H9 (cell line): ENCODE measurements at regions not wholly inside any gene's neighbourhood (a gene's known extent, or its start where the extent isn't known, plus 50 kb on each side); places are given as distances from the start of the nearest gene placed in this dataset.

ENCODE experiments used
- DNase-seq: peaks from one replicate; pipeline ENCODE4 v3.0.0-alpha.2; 2017
- H2AFZ ChIP-seq: one replicate; pipeline ENCODE4 v1.6.1; 2013; ENCODE audit warnings: mild to moderate bottlenecking, low read length, control low read depth, moderate library complexity
- H2AK5ac ChIP-seq: 2 replicates; pipeline ENCODE4 v1.6.1; 2013; ENCODE audit warnings: low read length, control low read depth, mixed read lengths; ENCODE audit not compliant: insufficient read length
- H2BK120ac ChIP-seq: one replicate; pipeline ENCODE4 v1.6.1; 2013; ENCODE audit warnings: low read depth, mild to moderate bottlenecking, low read length, control low read depth, inconsistent platforms; ENCODE audit not compliant: poor library complexity, severe bottlenecking
- H2BK12ac ChIP-seq: 2 replicates; pipeline ENCODE4 v1.6.1; 2013; ENCODE audit warnings: low read length, control low read depth, mixed read lengths, low read depth; ENCODE audit not compliant: insufficient read length
- H2BK15ac ChIP-seq: 2 replicates; pipeline ENCODE4 v1.6.1; 2013; ENCODE audit warnings: low read depth, low read length, control low read depth
- H2BK20ac ChIP-seq: one replicate; pipeline ENCODE4 v1.6.1; 2013; ENCODE audit warnings: low read depth, mild to moderate bottlenecking, low read length, control low read depth, inconsistent platforms; ENCODE audit not compliant: poor library complexity, severe bottlenecking
- H2BK5ac ChIP-seq: 2 replicates; pipeline ENCODE4 v1.6.1; 2013; ENCODE audit warnings: low read length, control low read depth, mixed read lengths; ENCODE audit not compliant: insufficient read length
- H3K14ac ChIP-seq: 2 replicates; pipeline ENCODE4 v1.6.1; 2013; ENCODE audit warnings: low read length, control low read depth; ENCODE audit not compliant: insufficient read depth
- H3K18ac ChIP-seq: 2 replicates; pipeline ENCODE4 v1.6.1; 2013; ENCODE audit warnings: low read depth, mild to moderate bottlenecking, mixed read lengths, low read length, control low read depth; ENCODE audit not compliant: insufficient read length
- H3K23ac ChIP-seq: 2 replicates; pipeline ENCODE4 v1.6.1; 2013; ENCODE audit warnings: low read length, control low read depth, mixed read lengths, low read depth; ENCODE audit not compliant: insufficient read length
- H3K23me2 ChIP-seq: 2 replicates; pipeline ENCODE4 v1.6.1; 2013; ENCODE audit warnings: low read depth, mild to moderate bottlenecking, mixed read lengths, low read length, control low read depth; ENCODE audit not compliant: insufficient read length, poor library complexity, severe bottlenecking
- H3K27ac ChIP-seq: 2 replicates; pipeline ENCODE4 v1.5.1; 2013; ENCODE audit warnings: low read length, control low read depth, mixed read lengths, low read depth; ENCODE audit not compliant: insufficient read length
- H3K27me3 ChIP-seq: 2 replicates; pipeline ENCODE4 v1.6.1; 2013; ENCODE audit warnings: low read length, control low read depth, inconsistent platforms; ENCODE audit not compliant: insufficient read depth
- H3K4ac ChIP-seq: 2 replicates; pipeline ENCODE4 v1.6.1; 2013; ENCODE audit warnings: low read depth, mild to moderate bottlenecking, control low read depth, inconsistent platforms, low read length, moderate library complexity
- H3K4me1 ChIP-seq: 2 replicates; pipeline ENCODE4 v1.6.1; 2013; ENCODE audit warnings: low read length, control low read depth, inconsistent platforms; ENCODE audit not compliant: insufficient read depth
- H3K4me2 ChIP-seq: 2 replicates; pipeline ENCODE4 v1.6.1; 2013; ENCODE audit warnings: low read length, control low read depth, mixed read lengths; ENCODE audit not compliant: insufficient read length, insufficient read depth
- H3K56ac ChIP-seq: 2 replicates; pipeline ENCODE4 v1.6.1; 2013; ENCODE audit warnings: low read depth, mild to moderate bottlenecking, mixed read lengths, low read length, control low read depth; ENCODE audit not compliant: insufficient read length
- H3K79me1 ChIP-seq: 2 replicates; pipeline ENCODE4 v1.6.1; 2013; ENCODE audit warnings: low read depth, mild to moderate bottlenecking, moderate library complexity, low read length, control low read depth, inconsistent platforms; ENCODE audit not compliant: insufficient read depth, poor library complexity, severe bottlenecking
- H3K79me2 ChIP-seq: 2 replicates; pipeline ENCODE4 v1.6.1; 2013; ENCODE audit warnings: low read length, control low read depth, inconsistent platforms; ENCODE audit not compliant: insufficient read depth
- H3K9ac ChIP-seq: 2 replicates; pipeline ENCODE4 v1.6.1; 2013; ENCODE audit warnings: low read length, control low read depth, mixed read lengths; ENCODE audit not compliant: insufficient read length; ENCODE audit errors: extremely low read depth
- H3K9me3 ChIP-seq: one replicate; pipeline ENCODE4 v1.6.1; 2013; ENCODE audit warnings: low read depth, low read length, inconsistent platforms; ENCODE audit not compliant: control insufficient read depth
- H3T11ph ChIP-seq: one replicate; pipeline ENCODE4 v1.6.1; 2013; ENCODE audit warnings: mild to moderate bottlenecking, low read length, control low read depth, inconsistent platforms
- H4K20me1 ChIP-seq: one replicate; pipeline ENCODE4 v1.6.1; 2013; ENCODE audit not compliant: control insufficient read depth, insufficient read length, insufficient read depth
- H4K5ac ChIP-seq: 2 replicates; pipeline ENCODE4 v1.6.1; 2013; ENCODE audit warnings: low read depth, mild to moderate bottlenecking, mixed read lengths, low read length, control low read depth; ENCODE audit not compliant: insufficient read length
- H4K8ac ChIP-seq: replicated peaks from 2 replicates; pipeline ENCODE4 v1.6.1; 2013; ENCODE audit warnings: low read length, control low read depth, mixed read lengths, low read depth; ENCODE audit not compliant: insufficient read length
- H4K91ac ChIP-seq: 2 replicates; pipeline ENCODE4 v1.6.1; 2013; ENCODE audit warnings: low read depth, mild to moderate bottlenecking, moderate library complexity, mixed read lengths, low read length, control low read depth; ENCODE audit not compliant: insufficient read length
- H3K27ac Mint-ChIP-seq, 3 experiments: 2 replicates in 2 of 3; 3 replicates in 1 of 3; pipeline ENCODE4 v1.8.0; 2020 to 2021; ENCODE audit warnings: mixed read lengths in 3 of 3, mild to moderate bottlenecking in 1 of 3, moderate library complexity in 1 of 3
- H3K27me3 Mint-ChIP-seq: 2 replicates; pipeline ENCODE4 v1.8.0; 2021; ENCODE audit warnings: low read depth, mild to moderate bottlenecking, moderate library complexity, mixed read lengths
- H3K36me3 Mint-ChIP-seq, 3 experiments: 2 replicates in 2 of 3; 3 replicates in 1 of 3; pipeline ENCODE4 v1.8.0; 2020 to 2021; ENCODE audit warnings: low read depth in 3 of 3, mixed read lengths in 3 of 3; ENCODE audit not compliant: insufficient read depth in 1 of 3
- H3K4me1 Mint-ChIP-seq, 2 experiments: 2 replicates each; pipeline ENCODE4 v1.8.0; 2020; ENCODE audit warnings: mixed read lengths in 2 of 2
- H3K4me3 Mint-ChIP-seq, 2 experiments: 2 replicates in 1 of 2; 3 replicates in 1 of 2; pipeline ENCODE4 v1.8.0; 2020 to 2021; ENCODE audit warnings: mild to moderate bottlenecking in 2 of 2, mixed read lengths in 2 of 2, moderate library complexity in 1 of 2
- H3K9me3 Mint-ChIP-seq, 2 experiments: 2 replicates in 1 of 2; 3 replicates in 1 of 2; pipeline ENCODE4 v1.8.0; 2020; ENCODE audit warnings: mild to moderate bottlenecking in 2 of 2, mixed read lengths in 2 of 2, moderate library complexity in 1 of 2
- WGBS: extraction: QIAGEN DNeasy Blood & Tissue Kit; methylation state at CpG from one replicate; pipeline ENCODE4 v1.1.7; 2013; ENCODE audit warnings: missing lambda C conversion rate, low lambda C conversion rate, mixed read lengths; ENCODE audit not compliant: insufficient read length; ENCODE audit errors: extremely low coverage; 5-methylcytosine and 5-hydroxymethylcytosine counted together
- TF ChIP-seq, protein P1 (sequence below): fragments of 200-600 bp; sonication (generic); conservative IDR thresholded peaks from 3 replicates; pipeline ENCODE4 v1.8.0; 2021; ENCODE audit warnings: antibody characterized with exemption, mild to moderate bottlenecking

GRCh38 chr14:85027681-85028370, 502.1 kb upstream of the FLRT2 start:
- Histone ChIP-seq H2BK20ac (no peak overlapping the region), H3K4me2 (no peak overlapping the region), H4K8ac (no peak overlapping the region), H2AK5ac (no peak overlapping the region), H3K79me2 (no peaks in the 10 kb centered on the region), H3K14ac (no peak overlapping the region), H3K27me3 (no peaks in the 10 kb centered on the region), H3K9ac (no peak overlapping the region), H4K91ac (no peak overlapping the region), H2BK12ac (no peak overlapping the region), H3K27ac (no peak overlapping the region), H3T11ph (no peak overlapping the region), H2BK5ac (no peak overlapping the region), H2AFZ (no peak overlapping the region), H3K9me3 (no peaks in the 10 kb centered on the region), H2BK15ac (no peak overlapping the region), H4K20me1 (no peaks in the 10 kb centered on the region), H3K4ac (no peak overlapping the region), H2BK120ac (no peak overlapping the region), H3K56ac (no peak overlapping the region), H4K5ac (no peak overlapping the region), H3K4me1 (no peaks in the 10 kb centered on the region), H3K23me2 (no peaks in the 10 kb centered on the region), H3K18ac (no peak overlapping the region), H3K79me1 (no peaks in the 10 kb centered on the region), H3K23ac (no peak overlapping the region)
- WGBS = no CpG with 5 or more reads among the region's 2 CpGs
- Mint-ChIP-seq H3K4me3 (no peak overlapping the region), H3K4me1 (peaks cover 0 to 4% of the 10 kb centered on the region in 2 experiments; a peak in 1 of 4 replicates), H3K36me3 (no peaks in the 10 kb centered on the region; a peak in 1 of 7 replicates), H3K27ac (no peak overlapping the region), H3K9me3 (peaks cover 2 to 6% of the 10 kb centered on the region in 2 experiments; a peak in 2 of 5 replicates), H3K27me3 (no peaks in the 10 kb centered on the region)
- no peak for DNase-seq
- TF ChIP-seq, protein P1, sequence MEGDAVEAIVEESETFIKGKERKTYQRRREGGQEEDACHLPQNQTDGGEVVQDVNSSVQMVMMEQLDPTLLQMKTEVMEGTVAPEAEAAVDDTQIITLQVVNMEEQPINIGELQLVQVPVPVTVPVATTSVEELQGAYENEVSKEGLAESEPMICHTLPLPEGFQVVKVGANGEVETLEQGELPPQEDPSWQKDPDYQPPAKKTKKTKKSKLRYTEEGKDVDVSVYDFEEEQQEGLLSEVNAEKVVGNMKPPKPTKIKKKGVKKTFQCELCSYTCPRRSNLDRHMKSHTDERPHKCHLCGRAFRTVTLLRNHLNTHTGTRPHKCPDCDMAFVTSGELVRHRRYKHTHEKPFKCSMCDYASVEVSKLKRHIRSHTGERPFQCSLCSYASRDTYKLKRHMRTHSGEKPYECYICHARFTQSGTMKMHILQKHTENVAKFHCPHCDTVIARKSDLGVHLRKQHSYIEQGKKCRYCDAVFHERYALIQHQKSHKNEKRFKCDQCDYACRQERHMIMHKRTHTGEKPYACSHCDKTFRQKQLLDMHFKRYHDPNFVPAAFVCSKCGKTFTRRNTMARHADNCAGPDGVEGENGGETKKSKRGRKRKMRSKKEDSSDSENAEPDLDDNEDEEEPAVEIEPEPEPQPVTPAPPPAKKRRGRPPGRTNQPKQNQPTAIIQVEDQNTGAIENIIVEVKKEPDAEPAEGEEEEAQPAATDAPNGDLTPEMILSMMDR = no peak
